HG02763 (cell line): ENCODE measurements at regions not wholly inside any gene's neighbourhood (a gene's known extent, or its start where the extent isn't known, plus 50 kb on each side); places are given as distances from the start of the nearest gene placed in this dataset.

ENCODE experiments used
- ATAC-seq: cut with Tn5 transposase; IDR thresholded peaks from one replicate; pipeline ENCODE4 v1.9.1; 2021; ENCODE audit warnings: mild to moderate bottlenecking, moderate library complexity; ENCODE audit not compliant: unreplicated experiment

- ATAC-seq: no peak
Measured at GRCh38 chr4:115374621-115375020, 261.2 kb upstream of the NDST4 start.

DNA sequence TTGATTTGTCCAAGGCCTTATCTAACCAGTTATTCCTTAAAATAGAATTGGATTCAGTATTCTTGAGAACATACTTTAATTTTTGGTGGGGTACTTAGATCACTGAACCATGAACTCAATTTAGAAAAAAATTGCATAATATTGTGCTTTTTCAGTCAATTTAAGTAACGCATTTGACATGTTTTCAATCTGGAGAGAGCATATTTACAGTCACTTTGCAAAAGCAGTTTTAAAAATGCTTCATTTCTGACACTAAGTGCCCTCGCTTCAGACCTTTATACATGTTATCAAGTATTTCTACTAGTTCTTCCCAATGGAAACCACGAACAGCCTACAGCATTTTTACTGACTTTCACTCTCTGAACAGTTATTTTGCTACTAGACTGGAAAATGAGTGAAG is 257.1 kb upstream of the NDST4 start:
- ATAC-seq: no peak

GRCh38 chr4:115370012-115370411 is 256.6 kb upstream of the NDST4 start:
- no peak for ATAC-seq

GRCh38 chr4:115366390-115366789 is 253.0 kb upstream of the NDST4 start:
- no peak for ATAC-seq

GRCh38 chr4:115365185-115365584 is 251.8 kb upstream of the NDST4 start:
- ATAC-seq: no peak

GRCh38 chr4:115361781-115362180 is 248.4 kb upstream of the NDST4 start:
- ATAC-seq: no peak

- no peak for ATAC-seq
Measured at GRCh38 chr4:115360431-115360830, 247.0 kb upstream of the NDST4 start.

GRCh38 chr4:115357776-115358175 is 244.4 kb upstream of the NDST4 start:
- no peak for ATAC-seq

DNA sequence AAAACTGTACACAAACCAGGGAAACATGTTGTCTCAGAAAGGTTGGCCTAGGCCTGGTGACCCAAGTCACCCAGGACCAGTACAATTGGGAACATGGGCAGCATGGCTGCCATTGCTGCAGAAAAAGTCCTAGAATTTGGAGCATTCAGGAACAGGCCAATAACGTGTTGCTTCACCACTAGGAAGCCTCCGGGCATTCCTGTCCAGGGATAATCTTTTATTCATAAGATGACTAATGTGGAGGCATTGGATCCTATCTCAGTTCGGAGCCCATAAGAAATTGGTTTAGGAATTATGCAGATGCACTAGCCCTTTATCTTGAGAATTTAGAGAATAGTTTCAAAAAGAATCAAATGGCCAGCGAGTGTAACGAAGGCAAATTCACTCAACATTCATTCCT is 242.8 kb upstream of the NDST4 start:
- no peak for ATAC-seq

GRCh38 chr4:115355329-115355728 is 241.9 kb upstream of the NDST4 start:
- ATAC-seq: no peak

DNA sequence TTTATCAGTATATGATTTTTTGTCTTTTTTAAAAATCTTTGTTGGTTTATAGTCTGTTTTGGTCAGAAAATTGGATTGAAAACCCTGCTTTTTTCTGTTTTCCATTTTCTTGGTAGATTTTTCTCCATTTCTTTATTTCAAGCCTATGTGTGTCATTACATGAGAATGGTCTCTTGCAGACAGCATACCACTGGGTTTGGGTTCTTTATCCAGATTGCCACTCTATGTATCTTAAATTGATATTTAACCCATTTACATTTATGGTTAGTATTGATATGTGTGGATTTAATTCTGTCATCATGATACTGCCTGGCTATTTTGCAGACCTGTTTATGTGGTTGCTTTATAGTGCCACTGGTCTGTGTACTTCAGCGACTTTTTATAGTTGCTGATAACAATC is 239.9 kb upstream of the NDST4 start:
- no peak for ATAC-seq

GRCh38 chr4:115343171-115343570 is 229.8 kb upstream of the NDST4 start:
- ATAC-seq: no peak

- peak; percentile 83 for ATAC-seq
Measured at GRCh38 chr4:115334736-115335411, 221.5 kb upstream of the NDST4 start.

DNA sequence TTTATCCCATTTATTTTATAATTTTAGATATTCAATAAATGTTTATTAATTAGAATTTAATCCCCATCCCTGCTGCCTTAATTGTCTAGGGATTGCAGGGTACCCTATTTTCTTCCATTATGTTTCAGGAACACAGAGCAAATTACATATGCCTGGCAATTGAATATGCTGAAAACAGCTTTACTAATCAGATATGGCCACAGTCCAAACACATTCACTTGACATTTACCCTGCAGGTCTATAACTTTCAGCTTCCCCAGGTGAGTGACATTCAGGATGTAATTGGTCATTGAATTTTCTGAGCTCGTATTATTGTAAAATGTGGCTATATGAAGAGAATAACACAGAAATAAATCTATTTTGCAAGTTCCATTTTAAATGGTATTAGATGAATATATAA is 218.7 kb upstream of the NDST4 start:
- ATAC-seq: no peak

- ATAC-seq: no peak
Measured at GRCh38 chr4:115331241-115331640, 217.8 kb upstream of the NDST4 start.

DNA sequence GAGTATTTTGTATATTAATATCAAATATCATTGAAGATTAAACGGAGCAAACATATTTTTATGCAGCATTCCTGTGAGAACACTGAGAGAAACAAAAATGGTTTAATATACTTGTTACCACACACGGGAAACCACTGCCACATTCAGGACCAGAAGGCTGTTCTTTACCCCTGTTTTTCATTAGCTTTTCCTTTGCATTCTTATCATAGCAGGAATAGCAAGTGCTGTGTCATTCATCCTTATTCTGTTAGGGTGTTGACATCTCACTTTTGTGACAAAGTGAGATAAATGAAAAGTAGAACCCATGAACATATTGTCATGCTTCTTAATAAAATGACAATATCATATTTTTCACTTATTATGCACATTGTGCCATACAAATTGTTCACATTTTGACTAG is 212.4 kb upstream of the NDST4 start:
- no peak for ATAC-seq

- ATAC-seq: no peak
Measured at GRCh38 chr4:115323106-115323707, 209.8 kb upstream of the NDST4 start.

GRCh38 chr4:115315182-115315581 is 201.8 kb upstream of the NDST4 start:
- no peak for ATAC-seq

DNA sequence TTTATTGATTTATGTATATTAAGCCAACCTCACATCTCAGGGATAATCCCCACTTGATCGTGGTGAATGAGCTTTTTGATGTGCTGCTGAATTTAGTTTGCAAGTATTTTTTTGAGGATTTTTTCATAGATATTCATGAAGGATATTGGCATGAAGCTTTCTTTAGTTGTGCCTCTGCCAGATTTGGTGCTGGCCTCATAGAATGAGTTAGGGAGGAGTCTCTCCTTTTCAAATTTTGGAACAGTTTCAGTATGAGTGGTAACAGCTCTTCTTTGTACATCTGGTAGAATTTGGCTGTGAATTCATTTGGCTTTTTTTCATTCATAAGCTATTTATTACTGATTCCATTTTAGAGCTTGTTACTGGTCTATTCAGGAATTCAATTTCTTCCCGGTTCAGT is 197.2 kb upstream of the NDST4 start:
- ATAC-seq: no peak

- ATAC-seq: no peak
Measured at GRCh38 chr4:115294717-115295116, 181.3 kb upstream of the NDST4 start.

GRCh38 chr4:115293093-115293462 is 179.7 kb upstream of the NDST4 start:
- ATAC-seq: no peak

- ATAC-seq: peak; percentile 71
Measured at GRCh38 chr4:115292320-115293092, 179.1 kb upstream of the NDST4 start.
